DMS 273 (cell line): ENCODE measurements at regions not wholly inside any gene's neighbourhood (a gene's known extent, or its start where the extent isn't known, plus 50 kb on each side); places are given as distances from the start of the nearest gene placed in this dataset.
A peak's percentile ranks its signal among the peaks of the same experiment; 100 is the strongest.
"Not testable (repeated sequence)": the region's sequence is repeated elsewhere in the genome, so short reads cannot be mapped to it uniquely, and the experiment has no call there.

ENCODE experiments used
- DNase-seq: peaks from one replicate; lab custom pipeline; 2025; ENCODE audit not compliant: unreplicated experiment; lab: John Stamatoyannopoulos, UW

GRCh38 chr3:186454881-186455703 lies 89.1 kb downstream of the CRYGS start:
- no peak for DNase-seq

- DNase-seq = no peak
These were observed 90.6 kb downstream of the CRYGS start for GRCh38 chr3:186453531-186453930.

GRCh38 chr3:186452517-186452916 lies 90.5 kb upstream of the DGKG start:
- DNase-seq = no peak

- DNase-seq = no peak
These were observed 89.3 kb upstream of the DGKG start for GRCh38 chr3:186451371-186451770.

GRCh38 chr3:186444974-186445373 lies 82.9 kb upstream of the DGKG start:
- no peak for DNase-seq

GRCh38 chr3:186444288-186444687 lies 82.3 kb upstream of the DGKG start:
- no peak for DNase-seq

GRCh38 chr3:186442979-186443378 lies 80.9 kb upstream of the DGKG start:
- DNase-seq = not testable (repeated sequence)

- no peak for DNase-seq
These were observed 80.1 kb upstream of the DGKG start for GRCh38 chr3:186442162-186442561.

- DNase-seq = peak; percentile 77
These were observed 78.9 kb upstream of the DGKG start for GRCh38 chr3:186440891-186441290.

- DNase-seq = no peak
These were observed 77.7 kb upstream of the DGKG start for GRCh38 chr3:186439725-186440124.

- not testable (repeated sequence) for DNase-seq
These were observed 73.3 kb upstream of the DGKG start for GRCh38 chr3:186435332-186435731.

GRCh38 chr3:186432944-186433732 lies 71.1 kb upstream of the DGKG start:
- DNase-seq = no peak

- DNase-seq = no peak
These were observed 70.2 kb upstream of the DGKG start for GRCh38 chr3:186432189-186432588.

- no peak for DNase-seq
These were observed 65.7 kb upstream of the DGKG start for GRCh38 chr3:186427627-186428281.

GRCh38 chr3:186425788-186426730 lies 64.0 kb upstream of the DGKG start:
- DNase-seq = peak; percentile 57

GRCh38 chr3:186421946-186422345 lies 59.9 kb upstream of the DGKG start:
- no peak for DNase-seq

- DNase-seq = peak; percentile 58
These were observed 56.7 kb upstream of the DGKG start for GRCh38 chr3:186418671-186419145.

GRCh38 chr3:186417791-186418190 lies 55.8 kb upstream of the DGKG start:
- no peak for DNase-seq

GRCh38 chr3:186414735-186415419 lies 52.8 kb upstream of the DGKG start:
- DNase-seq = no peak
